NCI-H1694 (cell line): ENCODE measurements at regions not wholly inside any gene's neighbourhood (a gene's known extent, or its start where the extent isn't known, plus 50 kb on each side); places are given as distances from the start of the nearest gene placed in this dataset.

Experiments
- DNase-seq: peaks from one replicate; lab custom pipeline; 2025; lab: John Stamatoyannopoulos, UW

GRCh38 chr14:53215101-53215500, 62.0 kb upstream of the DDHD1 start:
- DNase-seq = no peak

DNA sequence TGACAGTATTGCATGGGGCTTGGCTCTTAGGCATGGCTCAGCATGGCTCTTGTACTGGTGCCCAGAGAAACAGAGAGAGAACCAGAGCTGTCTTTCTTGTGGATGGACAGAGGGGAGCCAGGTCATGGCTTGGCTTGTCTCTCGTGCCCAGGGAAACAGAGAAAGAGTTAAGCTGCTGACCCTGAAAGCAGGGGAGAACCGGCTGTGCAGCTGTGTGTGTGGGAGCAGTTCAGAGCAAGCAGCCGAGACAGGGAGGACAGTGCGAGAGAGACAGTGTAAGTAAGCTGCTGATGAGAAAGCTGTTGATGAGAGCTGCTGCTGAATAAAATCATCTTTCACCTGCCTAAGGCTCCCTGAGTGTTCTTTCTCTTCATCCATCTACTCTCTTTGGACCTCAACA, 61.3 kb upstream of the DDHD1 start:
- DNase-seq = no peak

DNA sequence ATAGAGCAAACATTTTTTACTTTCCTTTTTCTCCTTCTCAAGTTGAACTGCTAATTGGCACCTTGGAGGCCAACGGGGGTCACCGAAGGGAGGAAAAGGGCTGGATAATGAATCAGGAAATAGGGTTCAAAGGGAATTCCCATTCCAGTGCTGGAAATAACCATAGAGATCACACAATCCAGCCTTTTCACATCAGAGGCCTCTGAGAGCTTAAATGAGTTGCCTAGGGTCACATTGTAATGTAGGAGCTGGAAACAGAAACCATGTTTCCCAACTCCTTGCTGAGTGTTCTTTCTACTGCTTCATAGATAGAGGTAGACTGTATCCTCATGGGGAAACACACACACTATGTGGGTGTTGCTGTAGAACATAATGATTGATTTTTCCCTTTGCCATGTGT, 60.6 kb upstream of the DDHD1 start:
- DNase-seq = no peak

GRCh38 chr14:53209370-53209769, 56.2 kb upstream of the DDHD1 start:
- no peak for DNase-seq
